ENCODE measurements at regions not wholly inside any gene's neighbourhood (a gene's known extent, or its start where the extent isn't known, plus 50 kb on each side); places are given as distances from the start of the nearest gene placed in this dataset.

DNA sequence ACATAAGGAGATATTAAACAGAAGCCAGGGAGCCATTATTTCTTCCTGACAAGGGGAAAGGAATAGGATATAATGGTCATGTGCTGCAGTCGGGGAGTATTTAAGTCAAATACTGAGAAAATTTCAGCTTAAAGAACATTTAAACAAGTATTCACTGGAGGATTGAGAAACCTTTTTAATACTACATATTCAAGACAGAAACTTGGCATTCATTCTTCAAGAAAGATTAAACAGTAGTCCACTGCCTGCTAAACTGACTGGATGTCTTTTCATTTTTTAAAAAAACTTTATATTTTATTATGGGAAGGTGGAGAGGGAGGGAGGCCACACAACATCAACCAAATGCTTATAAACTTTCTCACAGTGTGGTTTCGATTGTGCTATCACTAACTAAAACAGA is 107.4 kb upstream of the CBLB start (continued):
- no peak for TF ChIP-seq ZFP3 (CRISPR knock-in tag; IDR thresholded peaks at IDR 0.05)
- TF ChIP-seq, protein P1, sequence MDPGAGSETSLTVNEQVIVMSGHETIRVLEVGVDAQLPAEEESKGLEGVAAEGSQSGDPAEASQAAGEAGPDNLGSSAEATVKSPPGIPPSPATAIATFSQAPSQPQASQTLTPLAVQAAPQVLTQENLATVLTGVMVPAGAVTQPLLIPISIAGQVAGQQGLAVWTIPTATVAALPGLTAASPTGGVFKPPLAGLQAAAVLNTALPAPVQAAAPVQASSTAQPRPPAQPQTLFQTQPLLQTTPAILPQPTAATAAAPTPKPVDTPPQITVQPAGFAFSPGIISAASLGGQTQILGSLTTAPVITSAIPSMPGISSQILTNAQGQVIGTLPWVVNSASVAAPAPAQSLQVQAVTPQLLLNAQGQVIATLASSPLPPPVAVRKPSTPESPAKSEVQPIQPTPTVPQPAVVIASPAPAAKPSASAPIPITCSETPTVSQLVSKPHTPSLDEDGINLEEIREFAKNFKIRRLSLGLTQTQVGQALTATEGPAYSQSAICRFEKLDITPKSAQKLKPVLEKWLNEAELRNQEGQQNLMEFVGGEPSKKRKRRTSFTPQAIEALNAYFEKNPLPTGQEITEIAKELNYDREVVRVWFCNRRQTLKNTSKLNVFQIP (CRISPR knock-in tag; IDR thresholded peaks at IDR 0.05; ENCODE audit: borderline replicate concordance, low read depth): no peak
- TF ChIP-seq ZNF565 (CRISPR knock-in tag; conservative IDR thresholded peaks at IDR 0.05; ENCODE audit: low read depth): no peak
- no peak for TF ChIP-seq OSR1 (CRISPR knock-in tag; IDR thresholded peaks at IDR 0.05)
- TF ChIP-seq, protein P2, sequence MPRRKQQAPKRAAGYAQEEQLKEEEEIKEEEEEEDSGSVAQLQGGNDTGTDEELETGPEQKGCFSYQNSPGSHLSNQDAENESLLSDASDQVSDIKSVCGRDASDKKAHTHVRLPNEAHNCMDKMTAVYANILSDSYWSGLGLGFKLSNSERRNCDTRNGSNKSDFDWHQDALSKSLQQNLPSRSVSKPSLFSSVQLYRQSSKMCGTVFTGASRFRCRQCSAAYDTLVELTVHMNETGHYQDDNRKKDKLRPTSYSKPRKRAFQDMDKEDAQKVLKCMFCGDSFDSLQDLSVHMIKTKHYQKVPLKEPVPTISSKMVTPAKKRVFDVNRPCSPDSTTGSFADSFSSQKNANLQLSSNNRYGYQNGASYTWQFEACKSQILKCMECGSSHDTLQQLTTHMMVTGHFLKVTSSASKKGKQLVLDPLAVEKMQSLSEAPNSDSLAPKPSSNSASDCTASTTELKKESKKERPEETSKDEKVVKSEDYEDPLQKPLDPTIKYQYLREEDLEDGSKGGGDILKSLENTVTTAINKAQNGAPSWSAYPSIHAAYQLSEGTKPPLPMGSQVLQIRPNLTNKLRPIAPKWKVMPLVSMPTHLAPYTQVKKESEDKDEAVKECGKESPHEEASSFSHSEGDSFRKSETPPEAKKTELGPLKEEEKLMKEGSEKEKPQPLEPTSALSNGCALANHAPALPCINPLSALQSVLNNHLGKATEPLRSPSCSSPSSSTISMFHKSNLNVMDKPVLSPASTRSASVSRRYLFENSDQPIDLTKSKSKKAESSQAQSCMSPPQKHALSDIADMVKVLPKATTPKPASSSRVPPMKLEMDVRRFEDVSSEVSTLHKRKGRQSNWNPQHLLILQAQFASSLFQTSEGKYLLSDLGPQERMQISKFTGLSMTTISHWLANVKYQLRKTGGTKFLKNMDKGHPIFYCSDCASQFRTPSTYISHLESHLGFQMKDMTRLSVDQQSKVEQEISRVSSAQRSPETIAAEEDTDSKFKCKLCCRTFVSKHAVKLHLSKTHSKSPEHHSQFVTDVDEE (CRISPR knock-in tag; IDR thresholded peaks at IDR 0.05): no peak
- no peak for TF ChIP-seq ZNF70 (CRISPR knock-in tag; IDR thresholded peaks at IDR 0.05)
- TF ChIP-seq BACH2 (CRISPR knock-in tag; IDR thresholded peaks at IDR 0.05; ENCODE audit: borderline replicate concordance): no peak

DNA sequence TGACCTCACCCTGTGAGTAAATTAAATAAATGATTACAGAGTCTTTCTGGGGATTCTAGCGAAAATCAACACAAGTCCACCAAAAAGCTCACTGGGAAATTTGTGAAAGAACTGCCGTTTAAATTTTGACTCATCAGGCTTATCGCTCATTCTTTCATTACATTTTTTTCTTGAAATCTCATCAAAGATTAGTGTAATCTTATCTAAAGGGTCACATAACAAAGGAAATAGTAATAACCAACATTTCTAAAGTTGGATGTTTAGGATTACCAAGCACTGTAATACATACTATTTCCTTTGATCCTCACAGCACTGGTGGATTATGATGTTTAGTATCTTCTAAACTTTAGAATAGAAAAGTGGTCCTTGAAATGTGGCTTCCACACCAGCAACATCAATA is 111.1 kb upstream of the CBLB start:
- no peak for ATAC-seq

DNA sequence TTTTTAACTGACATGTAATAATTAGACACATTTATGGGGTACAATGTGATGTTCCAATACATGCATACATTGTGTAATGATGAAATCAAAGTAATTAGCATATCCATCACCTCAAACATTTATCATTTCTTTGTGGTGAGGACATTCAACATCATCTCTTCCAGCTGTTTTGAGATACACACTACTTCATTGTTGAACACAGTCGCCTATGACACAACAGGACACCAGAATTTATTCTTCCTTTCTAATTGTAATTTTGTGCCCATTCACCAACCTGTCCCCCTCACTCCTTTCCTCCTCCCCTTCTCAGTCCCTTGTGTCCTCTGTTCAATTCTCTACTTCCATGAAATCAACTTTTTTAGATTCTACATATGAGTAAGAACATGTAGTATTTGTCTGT is 113.4 kb upstream of the CBLB start:
- ATAC-seq: no peak
- no peak for TF ChIP-seq ZC3H10 (CRISPR knock-in tag; IDR thresholded peaks at IDR 0.05)
- TF ChIP-seq ZNF8 (CRISPR knock-in tag; IDR thresholded peaks at IDR 0.05): no peak
- TF ChIP-seq, protein P2 (CRISPR knock-in tag; IDR thresholded peaks at IDR 0.05): no peak
- TF ChIP-seq, protein P3, sequence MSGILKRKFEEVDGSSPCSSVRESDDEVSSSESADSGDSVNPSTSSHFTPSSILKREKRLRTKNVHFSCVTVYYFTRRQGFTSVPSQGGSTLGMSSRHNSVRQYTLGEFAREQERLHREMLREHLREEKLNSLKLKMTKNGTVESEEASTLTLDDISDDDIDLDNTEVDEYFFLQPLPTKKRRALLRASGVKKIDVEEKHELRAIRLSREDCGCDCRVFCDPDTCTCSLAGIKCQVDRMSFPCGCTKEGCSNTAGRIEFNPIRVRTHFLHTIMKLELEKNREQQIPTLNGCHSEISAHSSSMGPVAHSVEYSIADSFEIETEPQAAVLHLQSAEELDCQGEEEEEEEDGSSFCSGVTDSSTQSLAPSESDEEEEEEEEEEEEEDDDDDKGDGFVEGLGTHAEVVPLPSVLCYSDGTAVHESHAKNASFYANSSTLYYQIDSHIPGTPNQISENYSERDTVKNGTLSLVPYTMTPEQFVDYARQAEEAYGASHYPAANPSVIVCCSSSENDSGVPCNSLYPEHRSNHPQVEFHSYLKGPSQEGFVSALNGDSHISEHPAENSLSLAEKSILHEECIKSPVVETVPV (CRISPR knock-in tag; IDR thresholded peaks at IDR 0.05): no peak
- TF ChIP-seq, protein P4, sequence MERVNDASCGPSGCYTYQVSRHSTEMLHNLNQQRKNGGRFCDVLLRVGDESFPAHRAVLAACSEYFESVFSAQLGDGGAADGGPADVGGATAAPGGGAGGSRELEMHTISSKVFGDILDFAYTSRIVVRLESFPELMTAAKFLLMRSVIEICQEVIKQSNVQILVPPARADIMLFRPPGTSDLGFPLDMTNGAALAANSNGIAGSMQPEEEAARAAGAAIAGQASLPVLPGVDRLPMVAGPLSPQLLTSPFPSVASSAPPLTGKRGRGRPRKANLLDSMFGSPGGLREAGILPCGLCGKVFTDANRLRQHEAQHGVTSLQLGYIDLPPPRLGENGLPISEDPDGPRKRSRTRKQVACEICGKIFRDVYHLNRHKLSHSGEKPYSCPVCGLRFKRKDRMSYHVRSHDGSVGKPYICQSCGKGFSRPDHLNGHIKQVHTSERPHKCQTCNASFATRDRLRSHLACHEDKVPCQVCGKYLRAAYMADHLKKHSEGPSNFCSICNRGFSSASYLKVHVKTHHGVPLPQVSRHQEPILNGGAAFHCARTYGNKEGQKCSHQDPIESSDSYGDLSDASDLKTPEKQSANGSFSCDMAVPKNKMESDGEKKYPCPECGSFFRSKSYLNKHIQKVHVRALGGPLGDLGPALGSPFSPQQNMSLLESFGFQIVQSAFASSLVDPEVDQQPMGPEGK (CRISPR knock-in tag; IDR thresholded peaks at IDR 0.05; ENCODE audit: borderline replicate concordance): no peak
- no peak for TF ChIP-seq OSR1 (CRISPR knock-in tag; IDR thresholded peaks at IDR 0.05)
- TF ChIP-seq ZFP30 (CRISPR knock-in tag; IDR thresholded peaks at IDR 0.05): no peak
- no peak for TF ChIP-seq ZFP3 (CRISPR knock-in tag; IDR thresholded peaks at IDR 0.05)
- no peak for TF ChIP-seq ARNTL (CRISPR knock-in tag; IDR thresholded peaks at IDR 0.05; ENCODE audit: borderline replicate concordance, low read depth)
- TF ChIP-seq, protein P5, sequence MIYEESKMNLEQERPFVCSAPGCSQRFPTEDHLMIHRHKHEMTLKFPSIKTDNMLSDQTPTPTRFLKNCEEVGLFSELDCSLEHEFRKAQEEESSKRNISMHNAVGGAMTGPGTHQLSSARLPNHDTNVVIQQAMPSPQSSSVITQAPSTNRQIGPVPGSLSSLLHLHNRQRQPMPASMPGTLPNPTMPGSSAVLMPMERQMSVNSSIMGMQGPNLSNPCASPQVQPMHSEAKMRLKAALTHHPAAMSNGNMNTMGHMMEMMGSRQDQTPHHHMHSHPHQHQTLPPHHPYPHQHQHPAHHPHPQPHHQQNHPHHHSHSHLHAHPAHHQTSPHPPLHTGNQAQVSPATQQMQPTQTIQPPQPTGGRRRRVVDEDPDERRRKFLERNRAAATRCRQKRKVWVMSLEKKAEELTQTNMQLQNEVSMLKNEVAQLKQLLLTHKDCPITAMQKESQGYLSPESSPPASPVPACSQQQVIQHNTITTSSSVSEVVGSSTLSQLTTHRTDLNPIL (CRISPR knock-in tag; IDR thresholded peaks at IDR 0.05; ENCODE audit: low read depth): no peak

More for the DNA sequence above, 111.1 kb upstream of the CBLB start:
- TF ChIP-seq CSDC2 (CRISPR knock-in tag; IDR thresholded peaks at IDR 0.05) (no peak), ZNF565 (CRISPR knock-in tag; conservative IDR thresholded peaks at IDR 0.05; ENCODE audit: low read depth) (no peak), GLIS3 (CRISPR knock-in tag; IDR thresholded peaks at IDR 0.05) (no peak), ZNF8 (CRISPR knock-in tag; IDR thresholded peaks at IDR 0.05) (no peak), ZNF70 (CRISPR knock-in tag; IDR thresholded peaks at IDR 0.05) (no peak), ZFP3 (CRISPR knock-in tag; IDR thresholded peaks at IDR 0.05) (no peak), ISL1 (CRISPR knock-in tag; IDR thresholded peaks at IDR 0.05) (no peak)
- TF ChIP-seq, protein P3 (CRISPR knock-in tag; IDR thresholded peaks at IDR 0.05): no peak
- TF ChIP-seq, protein P2 (CRISPR knock-in tag; IDR thresholded peaks at IDR 0.05): no peak

Measured in SK-N-SH treated with all-trans-retinoic acid at 6 μM for 48 hours (cell line).